Stimulated activated naive B cell treated with anti-CD40 and anti-IgM and Interleukin-4, amounts not matched to agents 10 μg/mL and 1 μg/mL and 100 μg/mL, for 72 hours (primary cell): ENCODE measurements at regions not wholly inside any gene's neighbourhood (a gene's known extent, or its start where the extent isn't known, plus 50 kb on each side); places are given as distances from the start of the nearest gene placed in this dataset.

Experiments used
- ATAC-seq, 2 donors: fragments of 150-1000 bp; cut with Tn5 transposase; replicated peaks; 2 replicates each; pipeline ENCODE4 v1.10.0; 2021; ENCODE audit warnings: moderate library complexity in 1 of 2
- DNase-seq: peaks from one replicate; pipeline ENCODE4 v3.0.0; 2021
- H3K27ac Mint-ChIP-seq: one replicate; pipeline ENCODE4 v1.8.0; 2022; ENCODE audit warnings: mild to moderate bottlenecking, mixed read lengths
- H3K27me3 Mint-ChIP-seq, 2 donors: one replicate each; pipeline ENCODE4 v1.8.0; 2022; ENCODE audit warnings: mixed read lengths in 2 of 2
- H3K36me3 Mint-ChIP-seq, 2 donors: one replicate each; pipeline ENCODE4 v1.8.0; 2022; ENCODE audit warnings: mixed read lengths in 2 of 2, mild to moderate bottlenecking in 1 of 2
- H3K4me1 Mint-ChIP-seq, 2 donors: one replicate each; pipeline ENCODE4 v1.8.0; 2022; ENCODE audit warnings: mixed read lengths in 2 of 2, mild to moderate bottlenecking in 1 of 2
- H3K4me3 Mint-ChIP-seq, 2 donors: one replicate each; pipeline ENCODE4 v1.8.0; 2022; ENCODE audit warnings: mild to moderate bottlenecking in 2 of 2, mixed read lengths in 2 of 2, moderate library complexity in 1 of 2
- H3K9me3 Mint-ChIP-seq, 2 donors: one replicate each; pipeline ENCODE4 v1.8.0; 2022; ENCODE audit warnings: mixed read lengths in 2 of 2, mild to moderate bottlenecking in 1 of 2

- ATAC-seq (no peak), DNase-seq (no peak)
- H3K4me1 Mint-ChIP-seq = no peaks in the 10 kb centered on the region
- no peaks in the 10 kb centered on the region for H3K36me3 Mint-ChIP-seq
- no peaks in the 10 kb centered on the region for H3K27me3 Mint-ChIP-seq
- peaks cover 0 to 2% of the 10 kb centered on the region in 2 donors for H3K9me3 Mint-ChIP-seq
- no peak overlapping the region for H3K27ac Mint-ChIP-seq
- H3K4me3 Mint-ChIP-seq = no peak overlapping the region
Measured at GRCh38 chr20:11406877-11407276, 510.8 kb upstream of the BTBD3 start.

- no peaks in the 10 kb centered on the region for H3K27me3 Mint-ChIP-seq
Measured at GRCh38 chr20:11409561-11409960, 508.1 kb upstream of the BTBD3 start.

DNA sequence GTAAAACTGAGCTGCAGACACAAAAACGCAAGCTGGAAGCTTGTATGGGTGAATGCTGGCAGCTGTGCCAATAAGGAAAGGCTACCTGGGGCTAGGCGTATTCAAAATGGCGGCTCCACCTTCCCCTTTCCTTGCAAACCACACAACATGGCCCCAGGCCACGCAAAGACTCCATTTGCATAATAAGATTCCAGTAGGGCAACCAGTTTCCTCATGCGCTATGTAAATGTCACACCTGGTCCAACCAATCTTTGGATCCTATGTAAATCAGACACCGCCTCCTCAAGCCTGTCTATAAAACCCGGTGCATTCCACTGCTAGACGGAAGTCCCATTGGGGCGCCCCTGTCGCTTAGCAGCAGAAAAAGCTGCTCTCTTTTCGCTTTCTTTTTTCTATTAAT lies 505.9 kb upstream of the BTBD3 start:
- Mint-ChIP-seq H3K4me1 (no peaks in the 10 kb centered on the region), H3K27ac (no peak overlapping the region), H3K9me3 (peaks cover 7 to 10% of the 10 kb centered on the region in 2 donors), H3K27me3 (no peaks in the 10 kb centered on the region), H3K36me3 (no peaks in the 10 kb centered on the region), H3K4me3 (no peak overlapping the region)
- ATAC-seq = no peak
- DNase-seq = no peak

More at GRCh38 chr20:11409561-11409960, 508.1 kb upstream of the BTBD3 start:
- Mint-ChIP-seq H3K4me3 (no peak overlapping the region), H3K9me3 (peaks cover 7 to 10% of the 10 kb centered on the region in 2 donors), H3K36me3 (no peaks in the 10 kb centered on the region), H3K4me1 (no peaks in the 10 kb centered on the region), H3K27ac (no peak overlapping the region)
- DNase-seq (no peak), ATAC-seq (no peak)

- Mint-ChIP-seq H3K36me3 (no peaks in the 10 kb centered on the region), H3K9me3 (peaks cover 0 to 2% of the 10 kb centered on the region in 2 donors), H3K27me3 (no peaks in the 10 kb centered on the region), H3K4me3 (no peak overlapping the region), H3K4me1 (no peaks in the 10 kb centered on the region), H3K27ac (no peak overlapping the region)
- DNase-seq (no peak), ATAC-seq (no peak)
Measured at GRCh38 chr20:11426948-11427347, 490.7 kb upstream of the BTBD3 start.

GRCh38 chr20:11429168-11429567 lies 488.5 kb upstream of the BTBD3 start:
- no peak for ATAC-seq
- Mint-ChIP-seq H3K27ac (no peak overlapping the region), H3K27me3 (no peaks in the 10 kb centered on the region), H3K36me3 (no peaks in the 10 kb centered on the region), H3K4me3 (no peak overlapping the region), H3K9me3 (peaks cover 0 to 2% of the 10 kb centered on the region in 2 donors), H3K4me1 (no peaks in the 10 kb centered on the region)
- no peak for DNase-seq

- Mint-ChIP-seq H3K27me3 (no peaks in the 10 kb centered on the region), H3K4me1 (no peaks in the 10 kb centered on the region), H3K4me3 (no peak overlapping the region), H3K36me3 (no peaks in the 10 kb centered on the region), H3K27ac (no peak overlapping the region), H3K9me3 (peaks cover 2% of the 10 kb centered on the region in 2 donors)
- no peak for ATAC-seq
- DNase-seq = no peak
Measured at GRCh38 chr20:11429889-11430519, 487.7 kb upstream of the BTBD3 start.

- Mint-ChIP-seq H3K9me3 (peaks cover 2 to 7% of the 10 kb centered on the region in 2 donors), H3K4me3 (no peak overlapping the region), H3K4me1 (no peaks in the 10 kb centered on the region), H3K27me3 (no peaks in the 10 kb centered on the region), H3K27ac (no peak overlapping the region), H3K36me3 (no peaks in the 10 kb centered on the region)
- no peak for DNase-seq
- ATAC-seq = no peak
Measured at GRCh38 chr20:11430652-11431051, 487.0 kb upstream of the BTBD3 start.

DNA sequence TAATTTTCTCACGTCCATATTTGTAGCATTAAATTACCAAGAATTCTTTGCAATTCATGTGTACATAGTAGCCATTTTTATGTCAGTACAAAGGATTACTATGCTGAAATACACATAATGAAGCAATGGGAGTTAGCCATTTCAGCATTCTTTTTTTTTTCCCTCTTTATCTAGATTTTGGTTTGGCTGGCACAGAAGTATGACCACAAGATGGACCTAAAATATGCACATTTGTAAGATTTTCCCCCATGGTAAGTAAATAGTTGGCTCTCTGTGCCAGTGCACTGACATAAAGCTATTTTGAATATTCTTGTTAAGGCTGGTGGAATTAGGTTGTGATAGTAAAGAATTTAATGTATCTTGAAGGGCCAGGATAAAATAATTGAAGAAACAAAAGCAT lies 486.1 kb upstream of the BTBD3 start:
- Mint-ChIP-seq H3K4me1 (no peaks in the 10 kb centered on the region), H3K27me3 (no peaks in the 10 kb centered on the region), H3K27ac (no peak overlapping the region), H3K36me3 (no peaks in the 10 kb centered on the region), H3K4me3 (no peak overlapping the region), H3K9me3 (peaks cover 7 to 15% of the 10 kb centered on the region in 2 donors)
- no peak for DNase-seq
- no peak for ATAC-seq

DNA sequence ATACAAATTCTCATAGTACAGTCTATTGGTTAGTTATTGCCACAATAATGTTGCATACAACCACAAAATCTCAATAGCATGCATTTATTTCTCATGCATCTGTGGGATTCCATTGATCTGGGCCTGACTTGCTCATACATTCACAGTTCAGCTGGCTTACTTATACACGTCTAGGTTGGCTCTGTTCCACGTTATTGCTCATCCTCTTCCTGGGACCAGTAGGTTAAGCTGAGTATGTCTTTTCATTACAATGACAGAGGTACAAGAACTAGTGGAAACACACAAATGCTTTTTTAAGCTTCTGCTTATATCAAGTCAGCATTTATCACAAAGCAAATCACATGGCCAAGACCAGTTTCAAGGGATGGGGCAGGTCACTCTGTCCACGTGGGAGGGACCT lies 485.3 kb upstream of the BTBD3 start:
- no peaks in the 10 kb centered on the region for H3K36me3 Mint-ChIP-seq
- no peak for DNase-seq
- H3K9me3 Mint-ChIP-seq = peaks cover 9 to 18% of the 10 kb centered on the region in 2 donors
- H3K27ac Mint-ChIP-seq = no peak overlapping the region
- no peaks in the 10 kb centered on the region for H3K27me3 Mint-ChIP-seq
- ATAC-seq = no peak
- no peaks in the 10 kb centered on the region for H3K4me1 Mint-ChIP-seq
- H3K4me3 Mint-ChIP-seq = no peak overlapping the region

- no peak overlapping the region for H3K4me3 Mint-ChIP-seq
- ATAC-seq = no peak
- no peaks in the 10 kb centered on the region for H3K4me1 Mint-ChIP-seq
- no peaks in the 10 kb centered on the region for H3K36me3 Mint-ChIP-seq
- peaks cover 7 to 18% of the 10 kb centered on the region in 2 donors for H3K9me3 Mint-ChIP-seq
- H3K27ac Mint-ChIP-seq = no peak overlapping the region
- no peaks in the 10 kb centered on the region for H3K27me3 Mint-ChIP-seq
- DNase-seq = no peak
Measured at GRCh38 chr20:11436113-11436905, 481.4 kb upstream of the BTBD3 start.

DNA sequence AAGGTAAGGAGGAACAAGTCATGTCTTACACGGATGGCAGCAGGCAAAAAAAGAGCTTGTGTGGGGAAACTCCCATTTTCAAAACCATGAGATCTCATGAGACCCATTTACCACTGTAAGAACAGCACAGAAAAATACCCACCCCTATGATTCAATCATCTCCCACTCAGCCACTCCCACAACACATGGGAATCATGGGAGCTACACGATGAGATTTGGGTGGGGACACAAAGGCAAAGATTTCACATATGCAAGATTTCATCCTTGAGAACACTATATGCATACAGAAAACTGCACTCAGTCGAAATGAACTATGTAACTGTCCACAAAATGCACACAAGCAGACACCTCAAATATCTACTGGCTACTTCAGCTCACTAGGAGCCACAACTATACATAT lies 480.6 kb upstream of the BTBD3 start:
- no peak overlapping the region for H3K27ac Mint-ChIP-seq
- no peaks in the 10 kb centered on the region for H3K27me3 Mint-ChIP-seq
- H3K9me3 Mint-ChIP-seq = peaks cover 7 to 18% of the 10 kb centered on the region in 2 donors

GRCh38 chr20:11437611-11438380 lies 479.9 kb upstream of the BTBD3 start:
- no peaks in the 10 kb centered on the region for H3K27me3 Mint-ChIP-seq
- no peaks in the 10 kb centered on the region for H3K4me1 Mint-ChIP-seq
- ATAC-seq (no peak), DNase-seq (no peak)
- H3K27ac Mint-ChIP-seq = no peak overlapping the region
- no peak overlapping the region for H3K4me3 Mint-ChIP-seq
- peaks cover 7 to 18% of the 10 kb centered on the region in 2 donors for H3K9me3 Mint-ChIP-seq
- no peaks in the 10 kb centered on the region for H3K36me3 Mint-ChIP-seq

More for the DNA sequence above, 480.6 kb upstream of the BTBD3 start:
- DNase-seq (no peak), ATAC-seq (no peak)
- H3K36me3 Mint-ChIP-seq = no peaks in the 10 kb centered on the region
- H3K4me1 Mint-ChIP-seq = no peaks in the 10 kb centered on the region
- H3K4me3 Mint-ChIP-seq = no peak overlapping the region

- Mint-ChIP-seq H3K27me3 (no peaks in the 10 kb centered on the region), H3K9me3 (peaks cover 7 to 18% of the 10 kb centered on the region in 2 donors), H3K27ac (no peak overlapping the region), H3K4me1 (no peaks in the 10 kb centered on the region), H3K36me3 (no peaks in the 10 kb centered on the region), H3K4me3 (no peak overlapping the region)
- DNase-seq = no peak
- ATAC-seq = no peak
Measured at GRCh38 chr20:11438412-11438811, 479.3 kb upstream of the BTBD3 start.

- ATAC-seq (no peak), DNase-seq (no peak)
- Mint-ChIP-seq H3K27ac (no peak overlapping the region), H3K4me1 (no peaks in the 10 kb centered on the region), H3K27me3 (no peaks in the 10 kb centered on the region), H3K9me3 (peaks cover 0 to 1% of the 10 kb centered on the region in 2 donors), H3K36me3 (no peaks in the 10 kb centered on the region), H3K4me3 (no peak overlapping the region)
Measured at GRCh38 chr20:11443382-11444119, 474.1 kb upstream of the BTBD3 start.
